Loucy (cell line): ENCODE measurements at regions not wholly inside any gene's neighbourhood (a gene's known extent, or its start where the extent isn't known, plus 50 kb on each side); places are given as distances from the start of the nearest gene placed in this dataset.
"Not testable (repeated sequence)": the region's sequence is repeated elsewhere in the genome, so short reads cannot be mapped to it uniquely, and the experiment has no call there.

Source experiments
- H2AFZ ChIP-seq: fragments of 200-600 bp; sonication (generic); 2 replicates; pipeline ENCODE4 v1.6.0; 2016; ENCODE audit warnings: antibody characterized with exemption, mild to moderate bottlenecking, low read length, moderate library complexity
- H3F3A ChIP-seq: fragments of 200-600 bp; 2 replicates; pipeline ENCODE4 v1.6.0; 2016; ENCODE audit warnings: antibody characterized with exemption, low read depth, mild to moderate bottlenecking
- H3K27me3 ChIP-seq: fragments of 200-600 bp; sonication (generic); 2 replicates; pipeline ENCODE4 v1.6.1; 2014; ENCODE audit warnings: low read length, mild to moderate bottlenecking; ENCODE audit not compliant: insufficient read depth, poor library complexity, severe bottlenecking
- H3K36me3 ChIP-seq: fragments of 200-600 bp; sonication (generic); 2 replicates; pipeline ENCODE4 v1.6.1; 2016; ENCODE audit warnings: low read length; ENCODE audit not compliant: insufficient read depth
- H3K4me1 ChIP-seq: fragments of 200-600 bp; sonication (generic); 2 replicates; pipeline ENCODE4 v1.5.1; 2014; ENCODE audit warnings: low read length, mild to moderate bottlenecking; ENCODE audit not compliant: insufficient read depth, poor library complexity, severe bottlenecking
- H3K4me2 ChIP-seq: fragments of 200-600 bp; sonication (generic); 2 replicates; pipeline ENCODE4 v1.6.0; 2014; ENCODE audit warnings: antibody characterized with exemption, low read length, low read depth, mild to moderate bottlenecking; ENCODE audit not compliant: poor library complexity, severe bottlenecking
- H3K4me3 ChIP-seq: fragments of 200-600 bp; sonication (generic); 2 replicates; pipeline ENCODE4 v1.5.1; 2014; ENCODE audit warnings: low read length, mild to moderate bottlenecking, mixed read lengths; ENCODE audit not compliant: poor library complexity, severe bottlenecking
- H3K79me2 ChIP-seq: fragments of 200-600 bp; sonication (generic); 2 replicates; pipeline ENCODE4 v1.6.1; 2014; ENCODE audit warnings: low read length; ENCODE audit not compliant: insufficient read depth
- H3K9ac ChIP-seq: fragments of 200-600 bp; sonication (generic); 2 replicates; pipeline ENCODE4 v1.6.0; 2014; ENCODE audit warnings: mild to moderate bottlenecking, low read depth, low read length, moderate library complexity; ENCODE audit not compliant: poor library complexity, severe bottlenecking
- H3K9me2 ChIP-seq: fragments of 200-600 bp; sonication (generic); replicated peaks from 2 replicates; pipeline ENCODE4 v1.6.1; 2016; ENCODE audit warnings: low read depth, low read length, mixed read lengths
- H3K9me3 ChIP-seq: fragments of 200-600 bp; sonication (generic); 2 replicates; pipeline ENCODE4 v1.6.1; 2014; ENCODE audit warnings: mild to moderate bottlenecking, antibody characterized with exemption, low read length, low read depth; ENCODE audit not compliant: insufficient read depth
- H4K20me1 ChIP-seq: fragments of 200-600 bp; sonication (generic); 2 replicates; pipeline ENCODE4 v1.6.0; 2014; ENCODE audit warnings: antibody characterized with exemption, low read length, mild to moderate bottlenecking; ENCODE audit not compliant: insufficient read depth, poor library complexity, severe bottlenecking
- EZH2phosphoT487 ChIP-seq: fragments of 200-600 bp; IDR thresholded peaks from 2 replicates; pipeline ENCODE4 v1.6.1; 2018; ENCODE audit warnings: antibody characterized with exemption, mild to moderate bottlenecking, moderate library complexity, borderline replicate concordance
- TF ChIP-seq, protein P1 (sequence below): fragments of 200-600 bp; sonication (generic); conservative IDR thresholded peaks from 2 replicates; pipeline ENCODE4 v1.5.1; 2014; ENCODE audit warnings: mild to moderate bottlenecking, antibody characterized with exemption, low read length

DNA sequence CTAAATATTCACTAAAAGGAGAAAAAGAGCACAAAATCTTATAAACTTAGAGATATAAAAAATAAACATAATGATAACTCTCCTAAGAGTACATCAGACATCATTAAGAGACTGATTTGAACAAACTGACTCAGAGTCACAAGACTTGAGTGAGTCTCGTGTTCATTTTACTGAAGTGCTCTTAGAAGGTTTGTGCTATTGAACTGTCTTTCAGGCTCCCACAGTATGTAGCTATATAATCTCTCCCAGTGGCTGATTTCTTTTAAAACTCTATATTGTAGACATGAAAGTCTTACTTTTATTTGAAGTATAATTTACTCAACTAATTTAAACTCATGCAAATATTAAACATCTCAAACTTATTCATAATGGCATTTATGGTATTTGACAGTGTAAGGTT lies 456.0 kb upstream of the FAM174A start:
- not testable (repeated sequence) for H3K79me2 ChIP-seq, H3K36me3 ChIP-seq, H3K9me2 ChIP-seq, H2AFZ ChIP-seq, H3K9me3 ChIP-seq, H3F3A ChIP-seq, H3K4me3 ChIP-seq, H3K4me1 ChIP-seq, H3K4me2 ChIP-seq, H3K9ac ChIP-seq, H3K27me3 ChIP-seq, H4K20me1 ChIP-seq

DNA sequence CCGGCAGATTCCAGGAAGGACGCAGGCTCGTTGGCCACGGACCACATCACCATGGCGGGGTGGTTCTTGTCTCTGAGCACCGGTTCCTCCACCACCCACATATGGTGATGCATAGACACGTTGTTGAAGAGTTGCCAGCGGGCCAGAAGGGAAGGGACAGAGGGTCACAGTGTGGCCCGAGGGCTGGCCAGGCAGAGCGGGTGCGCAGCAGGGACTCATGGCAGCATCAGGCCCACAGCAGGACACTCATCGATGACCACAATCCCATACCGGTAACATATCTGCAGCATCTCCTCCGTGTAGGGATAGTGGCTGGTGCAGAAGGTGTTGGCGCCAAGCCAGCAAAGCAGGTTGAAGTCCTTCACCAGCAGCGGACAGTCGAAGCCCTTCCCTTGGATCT lies 469.2 kb upstream of the FAM174A start:
- H3K4me2 ChIP-seq, H3K4me1 ChIP-seq, H3K9me2 ChIP-seq, H2AFZ ChIP-seq, H3F3A ChIP-seq, H3K4me3 ChIP-seq, H3K79me2 ChIP-seq, H3K27me3 ChIP-seq, H4K20me1 ChIP-seq, H3K9me3 ChIP-seq, H3K36me3 ChIP-seq, H3K9ac ChIP-seq: not testable (repeated sequence)

DNA sequence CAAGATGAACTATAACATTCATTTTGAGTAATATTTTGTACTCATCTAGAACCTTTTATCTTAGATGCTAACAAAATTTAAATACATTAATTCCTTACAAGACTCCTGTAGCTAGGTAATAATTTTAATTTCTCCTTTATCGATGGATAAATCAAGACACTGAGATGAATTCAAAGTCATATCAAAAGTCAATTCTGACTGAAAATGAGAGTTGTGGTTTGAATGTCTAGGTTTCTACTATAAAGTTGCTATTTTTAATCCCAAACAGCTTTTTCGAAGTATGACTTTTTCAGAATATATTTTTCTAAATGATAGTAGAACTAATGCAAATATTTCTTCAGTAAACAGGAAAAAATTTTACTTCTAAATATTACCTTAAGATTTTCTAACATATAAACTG lies 491.7 kb upstream of the FAM174A start:
- no peak overlapping the region for H2AFZ ChIP-seq
- no peaks in the 10 kb centered on the region for H3K79me2 ChIP-seq
- H3K9me2 ChIP-seq, result no peaks in the 10 kb centered on the region
- no peak overlapping the region for H3K4me3 ChIP-seq
- no peaks in the 10 kb centered on the region for H3K4me1 ChIP-seq
- H3K27me3 ChIP-seq, result no peaks in the 10 kb centered on the region
- no peaks in the 10 kb centered on the region for H3K9me3 ChIP-seq
- no peak overlapping the region for H3K4me2 ChIP-seq
- TF ChIP-seq EZH2phosphoT487, result no peak
- TF ChIP-seq, protein P1, sequence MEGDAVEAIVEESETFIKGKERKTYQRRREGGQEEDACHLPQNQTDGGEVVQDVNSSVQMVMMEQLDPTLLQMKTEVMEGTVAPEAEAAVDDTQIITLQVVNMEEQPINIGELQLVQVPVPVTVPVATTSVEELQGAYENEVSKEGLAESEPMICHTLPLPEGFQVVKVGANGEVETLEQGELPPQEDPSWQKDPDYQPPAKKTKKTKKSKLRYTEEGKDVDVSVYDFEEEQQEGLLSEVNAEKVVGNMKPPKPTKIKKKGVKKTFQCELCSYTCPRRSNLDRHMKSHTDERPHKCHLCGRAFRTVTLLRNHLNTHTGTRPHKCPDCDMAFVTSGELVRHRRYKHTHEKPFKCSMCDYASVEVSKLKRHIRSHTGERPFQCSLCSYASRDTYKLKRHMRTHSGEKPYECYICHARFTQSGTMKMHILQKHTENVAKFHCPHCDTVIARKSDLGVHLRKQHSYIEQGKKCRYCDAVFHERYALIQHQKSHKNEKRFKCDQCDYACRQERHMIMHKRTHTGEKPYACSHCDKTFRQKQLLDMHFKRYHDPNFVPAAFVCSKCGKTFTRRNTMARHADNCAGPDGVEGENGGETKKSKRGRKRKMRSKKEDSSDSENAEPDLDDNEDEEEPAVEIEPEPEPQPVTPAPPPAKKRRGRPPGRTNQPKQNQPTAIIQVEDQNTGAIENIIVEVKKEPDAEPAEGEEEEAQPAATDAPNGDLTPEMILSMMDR, result no peak
- no peaks in the 10 kb centered on the region for H3F3A ChIP-seq
- H4K20me1 ChIP-seq, result no peaks in the 10 kb centered on the region
- no peak overlapping the region for H3K9ac ChIP-seq
- H3K36me3 ChIP-seq, result no peaks in the 10 kb centered on the region

DNA sequence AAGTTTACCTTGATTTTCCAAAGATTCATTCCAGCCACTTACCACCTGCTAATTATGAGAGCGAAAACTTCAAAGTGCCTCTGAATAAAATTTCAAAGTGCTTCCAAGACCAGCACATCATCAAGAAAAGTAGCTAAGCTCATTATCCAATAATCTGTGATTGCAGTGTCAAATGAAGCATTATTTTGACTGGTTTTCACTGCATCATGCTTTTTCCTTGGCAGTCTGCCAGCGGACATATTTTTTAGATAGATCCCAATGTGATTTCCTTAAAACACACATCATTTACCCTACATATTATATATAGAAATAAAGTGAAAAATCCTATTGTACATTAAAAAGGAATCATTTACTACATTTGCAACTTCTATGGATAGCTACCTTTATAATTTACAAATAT lies 508.6 kb upstream of the FAM174A start:
- H3K9me3 ChIP-seq, result no peaks in the 10 kb centered on the region
- H3K79me2 ChIP-seq, result no peaks in the 10 kb centered on the region
- no peak for TF ChIP-seq EZH2phosphoT487
- TF ChIP-seq, protein P1, result no peak
- no peak overlapping the region for H3K4me3 ChIP-seq
- no peak overlapping the region for H3K9ac ChIP-seq
- no peaks in the 10 kb centered on the region for H3K36me3 ChIP-seq
- H4K20me1 ChIP-seq, result no peaks in the 10 kb centered on the region
- H3K4me2 ChIP-seq, result no peak overlapping the region
- no peak overlapping the region for H2AFZ ChIP-seq
- H3K4me1 ChIP-seq, result no peaks in the 10 kb centered on the region
- H3K27me3 ChIP-seq, result no peaks in the 10 kb centered on the region
- H3K9me2 ChIP-seq, result no peaks in the 10 kb centered on the region
- no peaks in the 10 kb centered on the region for H3F3A ChIP-seq
